ENCODE measurements at regions not wholly inside any gene's neighbourhood (a gene's known extent, or its start where the extent isn't known, plus 50 kb on each side); places are given as distances from the start of the nearest gene placed in this dataset.

DNA sequence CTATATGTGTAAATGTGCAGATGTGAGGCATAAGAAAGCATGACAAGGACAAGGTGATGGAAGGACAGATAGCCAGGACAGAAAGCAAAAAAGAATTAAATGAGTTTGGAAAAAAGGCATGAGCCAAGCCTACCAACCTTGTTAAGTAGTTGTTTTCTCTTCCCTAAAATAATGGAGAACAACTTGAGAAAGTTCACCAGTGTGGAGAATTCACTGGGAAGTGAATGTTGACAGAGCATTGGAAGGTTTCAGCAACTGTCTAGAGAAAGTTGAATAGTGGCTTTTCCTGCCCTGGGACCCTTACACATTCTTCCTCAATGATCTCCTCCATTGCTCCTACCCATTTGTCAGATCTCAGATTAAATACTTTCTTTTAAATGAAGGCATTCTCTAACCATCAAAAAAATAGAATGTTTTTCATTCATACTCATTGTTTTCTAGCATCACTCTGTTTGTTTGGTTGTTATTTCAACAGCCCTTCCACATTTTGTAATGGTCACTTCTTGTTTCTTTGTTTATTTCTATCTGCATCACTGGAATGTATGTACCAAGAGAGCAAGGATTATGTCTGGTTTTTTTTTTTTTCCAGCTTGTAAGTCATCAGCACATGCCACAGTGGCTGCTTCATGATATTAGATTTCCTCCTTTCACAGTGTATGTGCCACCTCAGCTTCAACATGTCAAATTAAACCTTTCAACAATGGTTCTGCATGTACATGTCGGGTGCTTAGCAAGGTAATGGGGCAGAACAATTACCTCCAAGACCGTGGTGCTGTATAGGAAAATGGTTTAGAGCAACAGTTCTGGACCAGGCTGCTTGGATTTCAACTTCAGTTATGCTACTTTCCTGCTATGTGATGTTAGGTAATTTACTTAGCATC is 586.0 kb upstream of the VRK2 start:
- TF ChIP-seq, protein P1, sequence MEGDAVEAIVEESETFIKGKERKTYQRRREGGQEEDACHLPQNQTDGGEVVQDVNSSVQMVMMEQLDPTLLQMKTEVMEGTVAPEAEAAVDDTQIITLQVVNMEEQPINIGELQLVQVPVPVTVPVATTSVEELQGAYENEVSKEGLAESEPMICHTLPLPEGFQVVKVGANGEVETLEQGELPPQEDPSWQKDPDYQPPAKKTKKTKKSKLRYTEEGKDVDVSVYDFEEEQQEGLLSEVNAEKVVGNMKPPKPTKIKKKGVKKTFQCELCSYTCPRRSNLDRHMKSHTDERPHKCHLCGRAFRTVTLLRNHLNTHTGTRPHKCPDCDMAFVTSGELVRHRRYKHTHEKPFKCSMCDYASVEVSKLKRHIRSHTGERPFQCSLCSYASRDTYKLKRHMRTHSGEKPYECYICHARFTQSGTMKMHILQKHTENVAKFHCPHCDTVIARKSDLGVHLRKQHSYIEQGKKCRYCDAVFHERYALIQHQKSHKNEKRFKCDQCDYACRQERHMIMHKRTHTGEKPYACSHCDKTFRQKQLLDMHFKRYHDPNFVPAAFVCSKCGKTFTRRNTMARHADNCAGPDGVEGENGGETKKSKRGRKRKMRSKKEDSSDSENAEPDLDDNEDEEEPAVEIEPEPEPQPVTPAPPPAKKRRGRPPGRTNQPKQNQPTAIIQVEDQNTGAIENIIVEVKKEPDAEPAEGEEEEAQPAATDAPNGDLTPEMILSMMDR (IDR thresholded peaks at IDR 0.05; ENCODE audit: low read length): no peak
- TF ChIP-seq EZH2phosphoT487 (IDR thresholded peaks at IDR 0.05; ENCODE audit: low read length): no peak
